Upper lobe of left lung (tissue), 6 donors: ENCODE measurements at regions not wholly inside any gene's neighbourhood (a gene's known extent, or its start where the extent isn't known, plus 50 kb on each side); places are given as distances from the start of the nearest gene placed in this dataset.

ENCODE experiments used
- ATAC-seq, 2 donors: fragments of 200-7000 bp; cut with Tn5 transposase; one replicate each; pipeline ENCODE4 v1.9.1; 2022; ENCODE audit warnings: mild to moderate bottlenecking in 2 of 2, moderate library complexity in 2 of 2; ENCODE audit not compliant: low FRiP score in 2 of 2
- DNase-seq, 2 donors: peaks; one replicate each; pipeline ENCODE4 v3.0.0-alpha.2; 2019 to 2020
- H3K27ac ChIP-seq, 4 donors: fragments of 200-600 bp; sonication (generic); one replicate each; pipeline ENCODE4 v1.5.1; 2016 to 2019
- H3K27me3 ChIP-seq, 4 donors: fragments of 200-600 bp; sonication (generic); one replicate each; pipeline ENCODE4 v1.5.1; 2017 to 2019
- H3K36me3 ChIP-seq, 4 donors: fragments of 200-600 bp; sonication (generic); one replicate each; pipeline ENCODE4 v1.5.1; 2016 to 2019
- H3K4me1 ChIP-seq, 4 donors: fragments of 200-600 bp; sonication (generic); one replicate each; pipeline ENCODE4 v1.5.1; 2018 to 2019
- H3K4me3 ChIP-seq, 4 donors: fragments of 200-600 bp; sonication (generic); one replicate each; pipeline ENCODE4 v1.5.1; 2017 to 2019; ENCODE audit warnings: mild to moderate bottlenecking in 2 of 4, moderate library complexity in 1 of 4
- H3K9me3 ChIP-seq, 4 donors: fragments of 200-600 bp; sonication (generic); one replicate each; pipeline ENCODE4 v1.5.1; 2018 to 2019
- CTCF ChIP-seq, 6 experiments: fragments of 450-650 bp in 4 of 6; fragments of 200-600 bp in 2 of 6; sonication (generic) in 2 of 6; IDR thresholded peaks; one replicate each; pipeline ENCODE4 v1.5.1; 2016 to 2019; ENCODE audit warnings: antibody characterized with exemption in 6 of 6
- EP300 ChIP-seq, 4 donors: sonication (generic); formaldehyde crosslinking; IDR thresholded peaks; one replicate each; pipeline ENCODE4 v1.5.1; 2017; ENCODE audit warnings: antibody characterized with exemption in 4 of 4, control low read depth in 2 of 4
- POLR2A ChIP-seq, 4 donors: fragments of 450-650 bp; IDR thresholded peaks; one replicate each; pipeline ENCODE4 v1.5.1; 2016 to 2017; ENCODE audit warnings: antibody characterized with exemption in 4 of 4, mild to moderate bottlenecking in 2 of 4
- POLR2AphosphoS5 ChIP-seq, 2 donors: sonication (generic); formaldehyde crosslinking; IDR thresholded peaks; one replicate each; pipeline ENCODE4 v1.5.1; 2017; ENCODE audit warnings: antibody characterized with exemption in 2 of 2
- WGBS, 2 donors: methylation state at CpG; one replicate each; pipeline ENCODE4 v1.1.5; 2017 to 2018; 5-methylcytosine and 5-hydroxymethylcytosine counted together
- donor health status: DM: no; HTN: no; CAD: no; lungs with moderate emphysema.
- donor health status: DM: no; HTN: yes; CAD: no; lungs with severe emphysema.

- Histone ChIP-seq H3K27ac (no peak overlapping the region), H3K4me3 (no peak overlapping the region), H3K27me3 (no peaks in the 10 kb centered on the region), H3K9me3 (no peaks in the 10 kb centered on the region), H3K36me3 (no peaks in the 10 kb centered on the region), H3K4me1 (no peaks in the 10 kb centered on the region)
- 82% methylated on average over 4 of the region's 4 CpGs for WGBS, 2 donors
- TF ChIP-seq POLR2A (IDR thresholded peaks at IDR 0.05) = no peak
- no peak for TF ChIP-seq POLR2AphosphoS5 (IDR thresholded peaks at IDR 0.05)
- no peak for TF ChIP-seq EP300 (IDR thresholded peaks at IDR 0.05)
- no peak for TF ChIP-seq CTCF (IDR thresholded peaks at IDR 0.05)
- DNase-seq = no peak
- ATAC-seq = no peak
Observed at GRCh38 chr9:106383072-106383471, 479.9 kb upstream of the ZNF462 start.

- DNase-seq = no peak
- Histone ChIP-seq H3K36me3 (no peaks in the 10 kb centered on the region), H3K9me3 (no peaks in the 10 kb centered on the region), H3K4me1 (no peaks in the 10 kb centered on the region), H3K27me3 (no peaks in the 10 kb centered on the region), H3K27ac (no peak overlapping the region), H3K4me3 (no peak overlapping the region)
- no peak for TF ChIP-seq CTCF (IDR thresholded peaks at IDR 0.05)
- no peak for ATAC-seq
- WGBS, 2 donors = 72 to 82% methylated on average over 2 of the region's 2 CpGs
Observed at GRCh38 chr9:106387965-106388364, 475.0 kb upstream of the ZNF462 start.

GRCh38 chr9:106393226-106393625 lies 469.7 kb upstream of the ZNF462 start:
- WGBS, 2 donors = 79 to 93% methylated on average over 2 of the region's 2 CpGs
- no peak overlapping the region for H3K4me3 ChIP-seq
- TF ChIP-seq POLR2A (IDR thresholded peaks at IDR 0.05) = no peak
- TF ChIP-seq EP300 (IDR thresholded peaks at IDR 0.05) = no peak
- TF ChIP-seq CTCF (IDR thresholded peaks at IDR 0.05) = no peak
- TF ChIP-seq POLR2AphosphoS5 (IDR thresholded peaks at IDR 0.05) = no peak
- DNase-seq (no peak), ATAC-seq (no peak)
- H3K27me3 ChIP-seq = no peaks in the 10 kb centered on the region
- no peaks in the 10 kb centered on the region for H3K36me3 ChIP-seq
- H3K9me3 ChIP-seq = no peaks in the 10 kb centered on the region
- no peaks in the 10 kb centered on the region for H3K4me1 ChIP-seq
- no peak overlapping the region for H3K27ac ChIP-seq

- WGBS, 2 donors = 42 to 67% methylated on average over 1 of the region's 1 CpG
- no peak for ATAC-seq
- TF ChIP-seq POLR2AphosphoS5 (IDR thresholded peaks at IDR 0.05) = no peak
- no peak for TF ChIP-seq EP300 (IDR thresholded peaks at IDR 0.05)
- TF ChIP-seq CTCF (IDR thresholded peaks at IDR 0.05) = no peak
Observed at GRCh38 chr9:106400170-106400569, 462.8 kb upstream of the ZNF462 start.

GRCh38 chr9:106400950-106401349 lies 462.0 kb upstream of the ZNF462 start:
- Histone ChIP-seq H3K36me3 (no peaks in the 10 kb centered on the region), H3K27me3 (no peaks in the 10 kb centered on the region), H3K4me1 (no peaks in the 10 kb centered on the region), H3K27ac (no peak overlapping the region), H3K9me3 (no peaks in the 10 kb centered on the region), H3K4me3 (no peak overlapping the region)
- DNase-seq = no peak
- TF ChIP-seq POLR2A (IDR thresholded peaks at IDR 0.05) = no peak
- ATAC-seq = no peak
- WGBS, 2 donors = 55 to 69% methylated on average over 2 of the region's 2 CpGs

More at GRCh38 chr9:106400170-106400569, 462.8 kb upstream of the ZNF462 start:
- no peak for DNase-seq
- H3K36me3 ChIP-seq = no peaks in the 10 kb centered on the region
- H3K4me1 ChIP-seq = no peaks in the 10 kb centered on the region
- H3K27me3 ChIP-seq = no peaks in the 10 kb centered on the region
- no peaks in the 10 kb centered on the region for H3K9me3 ChIP-seq
- H3K27ac ChIP-seq = no peak overlapping the region
- H3K4me3 ChIP-seq = no peak overlapping the region
